B cell (primary cell): ENCODE measurements at regions not wholly inside any gene's neighbourhood (a gene's known extent, or its start where the extent isn't known, plus 50 kb on each side); places are given as distances from the start of the nearest gene placed in this dataset.

ENCODE experiments used
- ATAC-seq: fragments of 200-7000 bp; cut with Tn5 transposase; one replicate; pipeline ENCODE4 v1.10.0; 2021; ENCODE audit warnings: low read depth, mild to moderate bottlenecking, moderate number of reproducible peaks, moderate library complexity
- CTCF ChIA-PET: fragments of 350-600 bp; sonication (Branson Sonifier 250); formaldehyde crosslinking; loops from one replicate; lab custom pipeline; 2021; ENCODE audit warnings: antibody characterized with exemption, inconsistent platforms; lab: Charles Lee
- POLR2A ChIA-PET: fragments of 350-600 bp; sonication (Branson Sonifier 250); formaldehyde crosslinking; loops from one replicate; lab custom pipeline; 2021; ENCODE audit warnings: antibody characterized with exemption; lab: Charles Lee
- DNase-seq: peaks from one replicate; pipeline ENCODE4 v3.0.0; 2013
- H2AFZ ChIP-seq: 2 replicates; pipeline ENCODE4 v1.6.1; 2012; ENCODE audit warnings: mild to moderate bottlenecking, low read depth, low read length; ENCODE audit not compliant: insufficient read depth, poor library complexity, severe bottlenecking
- H3K27ac ChIP-seq, 2 donors: 1 replicate in 1 of 2; 2 replicates in 1 of 2; pipeline ENCODE4 v1.5.1; 2012 to 2013; ENCODE audit warnings: low read length in 2 of 2, mild to moderate bottlenecking in 2 of 2, moderate library complexity in 1 of 2
- H3K27me3 ChIP-seq, 4 experiments: fragments of 200-600 bp in 1 of 4; sonication (generic) in 1 of 4; replicated peaks in 1 of 4; 1 replicate in 2 of 4; 2 replicates in 2 of 4; pipeline versions ENCODE4 v1.6.1 to v1.7.0; 2013 to 2016; ENCODE audit warnings: low read length in 3 of 4, mild to moderate bottlenecking in 2 of 4, mixed read lengths in 1 of 4, moderate library complexity in 1 of 4; ENCODE audit not compliant: insufficient read depth in 4 of 4, control insufficient read depth in 3 of 4; ENCODE audit errors: control extremely low read depth in 1 of 4
- H3K36me3 ChIP-seq, 2 experiments: replicated peaks in 1 of 2; 1 replicate in 1 of 2; 2 replicates in 1 of 2; pipeline versions ENCODE4 v1.6.1 to v1.7.1; 2013; ENCODE audit warnings: low read length in 1 of 2; ENCODE audit not compliant: insufficient read depth in 2 of 2, control insufficient read depth in 1 of 2; ENCODE audit errors: control extremely low read depth in 1 of 2, extremely low read depth in 1 of 2
- H3K4me1 ChIP-seq, 2 donors: fragments of 200-600 bp in 1 of 2; sonication (generic) in 1 of 2; 1 replicate in 1 of 2; 2 replicates in 1 of 2; pipeline versions ENCODE4 v1.5.1 to v1.6.1; 2013 to 2017; ENCODE audit warnings: low read length in 2 of 2; ENCODE audit not compliant: control insufficient read depth in 2 of 2, insufficient read depth in 2 of 2
- H3K4me2 ChIP-seq: replicated peaks from 2 replicates; pipeline ENCODE3; 2012; ENCODE audit warnings: mild to moderate bottlenecking, low read depth, low read length; ENCODE audit not compliant: poor library complexity, severe bottlenecking
- H3K4me3 ChIP-seq, 5 experiments: fragments of 200-600 bp in 1 of 5; sonication (generic) in 1 of 5; 1 replicate in 3 of 5; 2 replicates in 2 of 5; pipeline versions ENCODE4 v1.5.1 to v1.7.0; 2011 to 2016; ENCODE audit warnings: low read length in 4 of 5, mild to moderate bottlenecking in 4 of 5, low read depth in 2 of 5, control low read depth in 1 of 5, moderate library complexity in 1 of 5; ENCODE audit not compliant: insufficient read depth in 1 of 5; ENCODE audit errors: control extremely low read depth in 1 of 5, extremely low read depth in 1 of 5
- H3K79me2 ChIP-seq: fragments of 200-600 bp; sonication (generic); one replicate; pipeline ENCODE4 v1.6.0; 2016; ENCODE audit warnings: low read length; ENCODE audit not compliant: control insufficient read depth, insufficient read depth
- H3K9ac ChIP-seq: fragments of 200-600 bp; sonication (generic); 2 replicates; pipeline ENCODE4 v1.6.1; 2017; ENCODE audit warnings: mild to moderate bottlenecking, low read length, moderate library complexity
- H3K9me3 ChIP-seq, 3 donors: one replicate each; pipeline versions ENCODE4 v1.6.1 to v1.7.1; 2013; ENCODE audit warnings: low read length in 2 of 3; ENCODE audit not compliant: control insufficient read depth in 2 of 3, insufficient read depth in 1 of 3; ENCODE audit errors: control extremely low read depth in 1 of 3
- H4K20me1 ChIP-seq: 2 replicates; pipeline ENCODE4 v1.6.0; 2012; ENCODE audit warnings: mild to moderate bottlenecking, low read length; ENCODE audit not compliant: insufficient read depth, control insufficient read depth, poor library complexity, severe bottlenecking
- H3K27ac Mint-ChIP-seq: one replicate; pipeline ENCODE4 v1.8.0; 2021; ENCODE audit warnings: mixed read lengths
- H3K27me3 Mint-ChIP-seq: one replicate; pipeline ENCODE4 v1.8.0; 2021; ENCODE audit warnings: mixed read lengths
- H3K4me1 Mint-ChIP-seq: one replicate; pipeline ENCODE4 v1.8.0; 2021; ENCODE audit warnings: mixed read lengths
- H3K4me3 Mint-ChIP-seq: one replicate; pipeline ENCODE4 v1.8.0; 2021; ENCODE audit warnings: mixed read lengths
- H3K9me3 Mint-ChIP-seq: one replicate; pipeline ENCODE4 v1.8.0; 2022; ENCODE audit warnings: mixed read lengths; ENCODE audit not compliant: insufficient read depth
- CTCF ChIP-seq: fragments of 200-600 bp; IDR thresholded peaks from one replicate; pipeline ENCODE4 v1.8.0; 2022; ENCODE audit warnings: antibody characterized with exemption, mild to moderate bottlenecking
- EZH2 ChIP-seq: IDR thresholded peaks from 2 replicates; pipeline ENCODE4 v1.6.1; 2012; ENCODE audit warnings: borderline replicate concordance, low read depth, mild to moderate bottlenecking, moderate library complexity, low read length; ENCODE audit not compliant: insufficient read depth, poor library complexity, severe bottlenecking
- WGBS: methylation state at CpG from one replicate; pipeline ENCODE4 v1.1.5; 2013; ENCODE audit warnings: missing lambda C conversion rate; ENCODE audit not compliant: insufficient coverage; 5-methylcytosine and 5-hydroxymethylcytosine counted together
- intact Hi-C: fragments of 100-400 bp; cut with micrococcal nuclease; formaldehyde crosslinking; loops from one replicate; pipeline ENCODE4 v1.10.0; 2022

GRCh38 chr14:37977481-37977880, 230.2 kb upstream of the SSTR1 start:
- POLR2A ChIA-PET = no interaction called here
- Histone ChIP-seq H3K27me3 (no peaks in the 10 kb centered on the region), H3K9ac (no peak overlapping the region), H4K20me1 (no peaks in the 10 kb centered on the region), H2AFZ (no peak overlapping the region), H3K79me2 (no peaks in the 10 kb centered on the region), H3K4me2 (no peak overlapping the region), H3K4me1 (no peaks in the 10 kb centered on the region), H3K4me3 (no peak overlapping the region), H3K9me3 (peaks cover 0 to 3% (median 1%) of the 10 kb centered on the region in 3 donors), H3K36me3 (no peaks in the 10 kb centered on the region), H3K27ac (no peak overlapping the region)
- H3K9me3 Mint-ChIP-seq = peaks cover 9% of the 10 kb centered on the region
- intact Hi-C loops = no loop called here
- ATAC-seq (no peak), DNase-seq (no peak)
- no peak overlapping the region for H3K4me3 Mint-ChIP-seq
- CTCF ChIA-PET = no interaction called here
- H3K27ac Mint-ChIP-seq = no peak overlapping the region
- no peaks in the 10 kb centered on the region for H3K4me1 Mint-ChIP-seq
- H3K27me3 Mint-ChIP-seq = no peaks in the 10 kb centered on the region
- TF ChIP-seq EZH2 = no peak
- no peak for TF ChIP-seq CTCF

GRCh38 chr14:37985826-37986470, 221.8 kb upstream of the SSTR1 start:
- Mint-ChIP-seq H3K27me3 (no peaks in the 10 kb centered on the region), H3K9me3 (peaks cover 3% of the 10 kb centered on the region), H3K4me1 (no peaks in the 10 kb centered on the region), H3K4me3 (no peak overlapping the region), H3K27ac (no peak overlapping the region)
- TF ChIP-seq EZH2 = no peak
- TF ChIP-seq CTCF = peak; percentile 44
- ATAC-seq (no peak), DNase-seq (peak; percentile 2)
- CTCF ChIA-PET = no interaction called here
- H3K79me2 ChIP-seq = no peaks in the 10 kb centered on the region
- no peak overlapping the region for H3K4me3 ChIP-seq
- no peaks in the 10 kb centered on the region for H3K4me1 ChIP-seq
- no peaks in the 10 kb centered on the region for H3K36me3 ChIP-seq
- no peaks in the 10 kb centered on the region for H4K20me1 ChIP-seq
- H3K9ac ChIP-seq = no peak overlapping the region
- H3K9me3 ChIP-seq = peaks cover 0 to 3% (median 0%) of the 10 kb centered on the region in 3 donors
- POLR2A ChIA-PET = no interaction called here
- no peak overlapping the region for H2AFZ ChIP-seq
- no peak overlapping the region for H3K27ac ChIP-seq
- 100% methylated on average over 1 of the region's 2 CpGs for WGBS
- no peak overlapping the region for H3K4me2 ChIP-seq
- H3K27me3 ChIP-seq = no peaks in the 10 kb centered on the region
- intact Hi-C loops = no loop called here
